ENCODE measurements at regions not wholly inside any gene's neighbourhood (a gene's known extent, or its start where the extent isn't known, plus 50 kb on each side); places are given as distances from the start of the nearest gene placed in this dataset.
"Not testable (repeated sequence)": the region's sequence is repeated elsewhere in the genome, so short reads cannot be mapped to it uniquely, and the experiment has no call there.

- Mint-ChIP-seq H3K27ac (no peak overlapping the region), H3K9me3 (peaks cover 0 to 1% (median 0%) of the 10 kb centered on the region in 9 donors), H3K4me1 (peaks cover 5 to 12% (median 7%) of the 10 kb centered on the region in 4 donors), H3K4me3 (no peak overlapping the region), H3K27me3 (no peaks in the 10 kb centered on the region), H3K36me3 (no peaks in the 10 kb centered on the region)
- no peak for DNase-seq
- POLR2A ChIA-PET = no interaction called here
- no peak for ATAC-seq
Measured at GRCh38 chr5:67552773-67553172, 356.2 kb upstream of the CD180 start.

GRCh38 chr5:67549947-67550346 is 353.3 kb upstream of the CD180 start:
- POLR2A ChIA-PET = no interaction called here
- Mint-ChIP-seq H3K27me3 (no peaks in the 10 kb centered on the region), H3K4me3 (no peak overlapping the region), H3K4me1 (peaks cover 5 to 16% (median 8%) of the 10 kb centered on the region in 4 donors), H3K36me3 (no peaks in the 10 kb centered on the region), H3K9me3 (no peaks in the 10 kb centered on the region), H3K27ac (no peak overlapping the region)
- ATAC-seq (no peak), DNase-seq (no peak)

DNA sequence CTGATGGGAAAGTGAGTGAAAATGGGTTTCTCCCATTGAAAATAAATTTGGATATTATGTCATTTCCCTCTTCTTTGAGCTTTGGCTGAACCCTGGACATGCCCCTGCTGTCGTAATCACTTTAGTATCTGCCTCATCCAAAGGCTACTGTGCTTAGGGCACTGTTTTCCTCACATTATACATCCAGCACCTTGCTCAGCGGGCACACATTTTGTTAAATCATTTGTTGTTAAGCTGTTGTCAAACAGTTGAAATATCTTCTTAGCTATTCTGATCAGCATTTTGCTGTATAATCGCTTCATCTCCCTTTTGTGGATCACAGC is 352.7 kb upstream of the CD180 start:
- POLR2A ChIA-PET = interaction anchor here (0.9 kb wide), 1 partner anchor 10 kb away, joined by 3 read pairs; no protein-coding TSS in a partner anchor
- no peaks in the 10 kb centered on the region for H3K9me3 Mint-ChIP-seq
- H3K36me3 Mint-ChIP-seq = no peaks in the 10 kb centered on the region
- DNase-seq (no peak), ATAC-seq (no peak)
- H3K27me3 Mint-ChIP-seq = no peaks in the 10 kb centered on the region
- no peak overlapping the region for H3K27ac Mint-ChIP-seq
- H3K4me1 Mint-ChIP-seq = peaks cover 5 to 16% (median 8%) of the 10 kb centered on the region in 4 donors
- no peak overlapping the region for H3K4me3 Mint-ChIP-seq

- H3K27ac Mint-ChIP-seq = peak overlapping the region in 1 of 10 donors; percentile 17
- H3K9me3 Mint-ChIP-seq = no peaks in the 10 kb centered on the region
- peaks cover 5 to 16% (median 8%) of the 10 kb centered on the region in 4 donors for H3K4me1 Mint-ChIP-seq
- no peaks in the 10 kb centered on the region for H3K36me3 Mint-ChIP-seq
- POLR2A ChIA-PET = interaction anchor here (0.9 kb wide), 1 partner anchor 11 kb away, joined by 3 read pairs; no protein-coding TSS in a partner anchor
- peak overlapping the region in 6 of 10 donors; percentile 5 to 60 (median 42) for H3K4me3 Mint-ChIP-seq
- no peak for DNase-seq
- H3K27me3 Mint-ChIP-seq = no peaks in the 10 kb centered on the region
- no peak for ATAC-seq
Measured at GRCh38 chr5:67548520-67549295, 352.1 kb upstream of the CD180 start.

- H3K4me3 Mint-ChIP-seq = peak overlapping the region in 5 of 10 donors; percentile 4 to 40 (median 20)
- H3K36me3 Mint-ChIP-seq = no peaks in the 10 kb centered on the region
- DNase-seq (no peak), ATAC-seq (no peak)
- no peak overlapping the region for H3K27ac Mint-ChIP-seq
- H3K27me3 Mint-ChIP-seq = no peaks in the 10 kb centered on the region
- POLR2A ChIA-PET = no interaction called here
- no peaks in the 10 kb centered on the region for H3K9me3 Mint-ChIP-seq
- H3K4me1 Mint-ChIP-seq = peaks cover 5 to 16% (median 9%) of the 10 kb centered on the region in 4 donors
Measured at GRCh38 chr5:67547682-67548081, 351.1 kb upstream of the CD180 start.

GRCh38 chr5:67544942-67545341 is 348.3 kb upstream of the CD180 start:
- H3K27me3 Mint-ChIP-seq, POLR2A ChIA-PET, ATAC-seq, H3K36me3 Mint-ChIP-seq, H3K4me3 Mint-ChIP-seq, DNase-seq, H3K9me3 Mint-ChIP-seq: not testable (repeated sequence)
- H3K27ac Mint-ChIP-seq = peak overlapping the region in 1 of 10 donors; percentile 62
- H3K4me1 Mint-ChIP-seq = peaks cover 2 to 16% (median 11%) of the 10 kb centered on the region in 4 donors

DNA sequence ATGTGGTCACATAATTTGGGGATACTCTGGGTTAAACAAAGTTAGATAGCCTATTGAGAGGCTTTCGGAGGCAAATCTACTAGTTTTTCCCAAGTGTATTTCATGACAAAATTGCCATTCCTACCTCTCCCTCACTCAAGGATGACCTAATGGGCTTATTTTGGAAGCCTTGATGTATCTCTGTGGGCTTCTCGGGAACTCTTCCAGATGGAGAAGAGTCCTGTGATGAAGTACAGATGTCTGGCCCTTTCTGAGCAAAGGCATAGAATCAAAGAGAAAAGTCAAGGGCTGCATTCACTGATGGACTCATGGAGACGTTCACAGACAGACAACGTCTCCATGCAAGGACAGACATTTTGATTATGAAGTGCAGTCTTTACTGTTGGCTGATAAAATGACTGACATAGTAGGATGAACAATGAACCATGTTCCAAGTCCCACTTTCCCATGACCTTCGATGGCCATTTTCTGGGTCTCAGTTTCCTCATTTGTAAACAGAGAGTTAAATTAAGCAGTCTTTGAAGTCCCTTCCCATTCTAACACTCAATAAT is 347.2 kb upstream of the CD180 start:
- Mint-ChIP-seq H3K27ac (no peak overlapping the region), H3K9me3 (peaks cover 0 to 2% (median 0%) of the 10 kb centered on the region in 9 donors), H3K4me1 (peaks cover 2 to 14% (median 9%) of the 10 kb centered on the region in 4 donors), H3K4me3 (no peak overlapping the region), H3K27me3 (no peaks in the 10 kb centered on the region), H3K36me3 (no peaks in the 10 kb centered on the region)
- POLR2A ChIA-PET = no interaction called here
- DNase-seq (no peak), ATAC-seq (no peak)

GRCh38 chr5:67542479-67542878 is 345.9 kb upstream of the CD180 start:
- POLR2A ChIA-PET = interaction anchor here (0.6 kb wide), 1 partner anchor 1140 kb away, joined by 6 read pairs; no protein-coding TSS in a partner anchor
- peaks cover 0 to 2% (median 0%) of the 10 kb centered on the region in 9 donors for H3K9me3 Mint-ChIP-seq
- DNase-seq (no peak), ATAC-seq (no peak)
- no peaks in the 10 kb centered on the region for H3K36me3 Mint-ChIP-seq
- no peak overlapping the region for H3K27ac Mint-ChIP-seq
- no peaks in the 10 kb centered on the region for H3K27me3 Mint-ChIP-seq
- H3K4me1 Mint-ChIP-seq = peaks cover 0 to 5% (median under 1%) of the 10 kb centered on the region in 4 donors
- H3K4me3 Mint-ChIP-seq = no peak overlapping the region

DNA sequence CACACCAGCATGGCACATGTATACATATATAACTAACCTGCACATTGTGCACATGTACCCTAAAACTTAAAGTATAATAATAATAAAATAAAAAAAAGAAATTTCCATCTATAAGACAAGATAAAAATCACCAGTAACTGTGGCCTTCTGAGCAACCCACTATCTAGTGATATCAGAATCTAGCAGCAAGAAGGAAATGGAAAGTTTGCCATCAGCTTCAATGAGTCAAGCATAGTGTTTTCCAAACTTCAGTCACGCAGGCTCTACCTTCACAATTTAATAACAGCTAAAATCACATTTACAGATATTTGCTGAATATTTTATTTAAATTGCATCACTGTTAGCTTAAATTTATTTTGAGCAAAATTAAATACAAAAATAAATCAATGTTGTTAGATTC is 345.3 kb upstream of the CD180 start:
- no peaks in the 10 kb centered on the region for H3K27me3 Mint-ChIP-seq
- H3K4me1 Mint-ChIP-seq = peaks cover 0 to 5% (median 0%) of the 10 kb centered on the region in 4 donors
- POLR2A ChIA-PET = no interaction called here
- no peak overlapping the region for H3K4me3 Mint-ChIP-seq
- no peaks in the 10 kb centered on the region for H3K36me3 Mint-ChIP-seq
- ATAC-seq = no peak
- no peak for DNase-seq
- H3K27ac Mint-ChIP-seq = no peak overlapping the region
- peaks cover 0 to 2% (median 0%) of the 10 kb centered on the region in 9 donors for H3K9me3 Mint-ChIP-seq

DNA sequence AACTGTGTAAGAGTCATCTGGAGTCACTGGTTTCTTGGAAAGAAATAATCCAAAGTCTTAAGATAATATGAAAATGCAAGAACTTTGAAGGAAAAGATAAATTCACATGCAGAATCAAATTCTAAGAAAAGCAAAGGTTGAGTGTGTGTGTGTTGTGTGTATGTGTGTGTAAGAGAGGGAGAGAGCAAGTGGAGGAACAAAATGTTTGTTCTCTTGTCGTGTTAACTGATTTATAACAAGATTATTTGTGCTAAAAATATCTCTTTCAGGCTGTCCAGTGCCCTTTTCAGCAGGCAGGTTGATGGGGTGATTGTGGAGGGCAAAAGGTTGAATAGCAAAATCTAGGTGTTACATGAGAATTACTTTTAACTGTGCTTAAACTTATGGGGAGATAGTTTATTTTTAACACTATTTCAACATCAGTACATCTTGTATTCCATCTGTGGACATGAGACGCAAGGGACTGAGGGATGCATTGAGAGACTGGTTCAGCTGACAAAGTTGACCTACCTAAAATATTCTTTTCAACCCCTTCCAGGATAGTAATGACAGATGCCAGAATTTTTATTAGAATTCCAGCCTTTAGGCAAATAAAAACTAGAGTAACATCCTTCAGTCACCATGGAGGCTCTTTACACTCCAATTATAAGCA is 342.4 kb upstream of the CD180 start:
- ATAC-seq = no peak
- Mint-ChIP-seq H3K4me1 (peaks cover 0 to 5% (median 1%) of the 10 kb centered on the region in 4 donors), H3K4me3 (no peak overlapping the region), H3K27ac (no peak overlapping the region), H3K36me3 (no peaks in the 10 kb centered on the region), H3K27me3 (no peaks in the 10 kb centered on the region), H3K9me3 (peaks cover 0 to 2% (median 0%) of the 10 kb centered on the region in 9 donors)
- DNase-seq = no peak
- POLR2A ChIA-PET = interaction anchor here (0.6 to 1.0 kb wide), 2 partner anchors 8 to 420 kb away, joined by 3 read pairs; no protein-coding TSS in a partner anchor

DNA sequence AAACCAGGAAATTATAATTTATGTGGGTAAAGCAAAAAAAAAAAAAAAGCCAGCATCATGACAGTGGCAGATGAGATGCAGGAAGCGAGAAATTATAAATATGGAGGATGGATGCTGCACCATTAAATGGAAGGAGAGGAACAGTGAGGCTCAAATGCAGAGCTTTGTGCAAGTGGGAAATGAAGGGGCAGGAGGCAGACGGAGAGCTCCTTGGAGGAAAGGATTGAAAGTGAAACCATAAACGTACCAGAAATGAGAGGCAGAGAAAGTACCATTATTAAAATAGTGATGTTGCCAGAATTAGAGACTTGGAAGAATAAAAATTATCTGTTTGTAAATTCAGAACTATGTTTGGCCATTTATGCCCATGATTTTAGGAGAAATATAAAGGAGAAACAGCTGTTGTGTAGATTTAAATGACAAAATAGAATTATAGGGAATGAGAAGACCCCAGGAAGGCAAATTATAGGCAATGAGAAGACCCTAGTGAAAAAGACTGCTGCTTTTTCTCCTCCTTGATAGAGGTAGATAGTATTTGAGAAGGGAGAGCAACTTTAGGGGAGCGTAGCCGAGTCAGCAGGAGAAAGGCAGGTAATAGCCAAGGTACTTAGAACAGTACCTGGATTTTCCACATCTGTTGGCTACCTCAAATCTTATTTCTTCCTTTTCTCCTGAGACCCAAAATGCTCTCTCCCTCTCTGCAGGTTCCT is 341.0 kb upstream of the CD180 start:
- POLR2A ChIA-PET = interaction anchor here (0.9 to 1.0 kb wide), 2 partner anchors 9 to 13 kb away, joined by 3 read pairs; no protein-coding TSS in a partner anchor
- DNase-seq (peak in 3 of 10 donors; percentile 15 to 23 (median 18)), ATAC-seq (peak in 1 of 2 donors; percentile 43)
- H3K9me3 Mint-ChIP-seq = peaks cover 0 to 2% (median 0%) of the 10 kb centered on the region in 9 donors
- no peak overlapping the region for H3K4me3 Mint-ChIP-seq
- peaks cover 0 to 3% (median 1%) of the 10 kb centered on the region in 4 donors for H3K4me1 Mint-ChIP-seq
- H3K27ac Mint-ChIP-seq = no peak overlapping the region
- H3K36me3 Mint-ChIP-seq = no peaks in the 10 kb centered on the region
- H3K27me3 Mint-ChIP-seq = no peaks in the 10 kb centered on the region

GRCh38 chr5:67536866-67537265 is 340.3 kb upstream of the CD180 start:
- no peak for DNase-seq
- Mint-ChIP-seq H3K4me3 (no peak overlapping the region), H3K36me3 (no peaks in the 10 kb centered on the region), H3K27me3 (no peaks in the 10 kb centered on the region), H3K27ac (no peak overlapping the region), H3K4me1 (peaks cover 0 to 3% (median 0%) of the 10 kb centered on the region in 4 donors), H3K9me3 (peaks cover 0 to 2% (median 0%) of the 10 kb centered on the region in 9 donors)
- ATAC-seq = no peak
- POLR2A ChIA-PET = no interaction called here
